GM12878 (cell line): ENCODE measurements at regions not wholly inside any gene's neighbourhood (a gene's known extent, or its start where the extent isn't known, plus 50 kb on each side); places are given as distances from the start of the nearest gene placed in this dataset.

Source experiments
- CTCF ChIP-seq, 3 experiments: IDR thresholded peaks in 2 of 3; conservative IDR thresholded peaks in 1 of 3; 2 replicates each; pipeline ENCODE4 v1.5.1; 2011; ENCODE audit warnings: low read depth in 3 of 3, low read length in 3 of 3, mild to moderate bottlenecking in 3 of 3, control low read depth in 2 of 3, moderate library complexity in 2 of 3, inconsistent platforms in 1 of 3, mixed read lengths in 1 of 3; ENCODE audit not compliant: control insufficient read depth in 2 of 3, insufficient read depth in 1 of 3; ENCODE audit errors: extremely low read depth in 1 of 3
- EZH2 ChIP-seq: IDR thresholded peaks from 2 replicates; pipeline ENCODE4 v1.6.1; 2012; ENCODE audit warnings: low read depth, mild to moderate bottlenecking, control low read depth, inconsistent platforms, low read length, borderline replicate concordance; ENCODE audit not compliant: control insufficient read depth
- SKIL ChIP-seq: fragments of 450-650 bp; IDR thresholded peaks from 2 replicates; pipeline ENCODE4 v1.6.1; 2017; ENCODE audit warnings: mild to moderate bottlenecking, low read depth, inconsistent platforms; ENCODE audit not compliant: poor library complexity, severe bottlenecking

GRCh38 chr5:7075470-7075869 is 320.5 kb upstream of the ADCY2 start:
- no peak for TF ChIP-seq EZH2
- TF ChIP-seq SKIL = no peak
- TF ChIP-seq CTCF (IDR thresholded peaks at IDR 0.05 in 2 of 3, conservative IDR thresholded peaks at IDR 0.05 in 1 of 3; ENCODE audit: control insufficient read depth in 2 of 3, extremely low read depth in 1 of 3, insufficient read depth in 1 of 3, low read depth in 3 of 3, low read length in 3 of 3) = no peak
